Fibroblast of lung (primary cell): ENCODE measurements at regions not wholly inside any gene's neighbourhood (a gene's known extent, or its start where the extent isn't known, plus 50 kb on each side); places are given as distances from the start of the nearest gene placed in this dataset.

Experiments
- DNase-seq, 2 donors: peaks; one replicate each; pipeline versions ENCODE4 v3.0.0 to v3.0.0-alpha.2; 2010; ENCODE audit warnings: low read depth in 2 of 2
- H2AFZ ChIP-seq: 2 replicates; pipeline ENCODE4 v1.5.1; 2012; ENCODE audit warnings: low read length, control low read depth, inconsistent platforms
- H3K27ac ChIP-seq: 2 replicates; pipeline ENCODE4 v1.5.1; 2011; ENCODE audit warnings: low read length, control low read depth; ENCODE audit not compliant: insufficient read depth
- H3K27me3 ChIP-seq: 2 replicates; pipeline ENCODE4 v1.5.1; 2011; ENCODE audit warnings: mild to moderate bottlenecking, low read length; ENCODE audit not compliant: control insufficient read depth, insufficient read depth
- H3K36me3 ChIP-seq: 2 replicates; pipeline ENCODE4 v1.5.1; 2011; ENCODE audit warnings: low read length; ENCODE audit not compliant: control insufficient read depth, insufficient read depth
- H3K4me1 ChIP-seq: 2 replicates; pipeline ENCODE4 v1.5.1; 2011; ENCODE audit warnings: low read length; ENCODE audit not compliant: control insufficient read depth, insufficient read depth; ENCODE audit errors: extremely low read depth
- H3K4me2 ChIP-seq: 2 replicates; pipeline ENCODE4 v1.5.1; 2011; ENCODE audit warnings: low read length, control low read depth; ENCODE audit not compliant: insufficient read depth; ENCODE audit errors: extremely low read depth
- H3K4me3 ChIP-seq, 4 experiments: fragments of 200-600 bp in 1 of 4; sonication (generic) in 1 of 4; replicated peaks in 1 of 4; 2 replicates each; pipeline ENCODE4 v1.5.1; 2011 to 2016; ENCODE audit warnings: low read length in 4 of 4, low read depth in 3 of 4, mild to moderate bottlenecking in 3 of 4, control low read depth in 2 of 4, inconsistent platforms in 1 of 4, mixed read lengths in 1 of 4; ENCODE audit not compliant: insufficient read depth in 1 of 4; ENCODE audit errors: control extremely low read depth in 1 of 4
- H3K79me2 ChIP-seq: 2 replicates; pipeline ENCODE4 v1.5.1; 2012; ENCODE audit warnings: mild to moderate bottlenecking, low read length, inconsistent platforms; ENCODE audit not compliant: control insufficient read depth, insufficient read depth
- H3K9ac ChIP-seq: 2 replicates; pipeline ENCODE4 v1.5.1; 2011; ENCODE audit warnings: mild to moderate bottlenecking, low read length, control low read depth; ENCODE audit not compliant: insufficient read depth
- H3K9me3 ChIP-seq: 2 replicates; pipeline ENCODE4 v1.5.1; 2012; ENCODE audit warnings: low read depth, low read length; ENCODE audit not compliant: control insufficient read depth, insufficient read depth
- H4K20me1 ChIP-seq: 2 replicates; pipeline ENCODE4 v1.5.1; 2011; ENCODE audit warnings: low read length; ENCODE audit not compliant: control insufficient read depth, insufficient read depth; ENCODE audit errors: extremely low read depth
- EZH2 ChIP-seq: IDR thresholded peaks from 2 replicates; pipeline ENCODE4 v1.5.1; 2012; ENCODE audit warnings: low read length, control low read depth, mild to moderate bottlenecking; ENCODE audit errors: missing control alignments
- TF ChIP-seq, protein P1 (sequence below), 2 donors: IDR thresholded peaks in 1 of 2; conservative IDR thresholded peaks in 1 of 2; 1 replicate in 1 of 2; 2 replicates in 1 of 2; pipeline ENCODE4 v1.5.1; 2011 to 2012; ENCODE audit warnings: low read length in 2 of 2, control low read depth in 1 of 2, inconsistent platforms in 1 of 2, low read depth in 1 of 2, mild to moderate bottlenecking in 1 of 2

GRCh38 chr3:160069986-160070385, 81.4 kb downstream of the IL12A start:
- H2AFZ ChIP-seq, result no peak overlapping the region
- no peak overlapping the region for H3K4me2 ChIP-seq
- no peaks in the 10 kb centered on the region for H3K9me3 ChIP-seq
- no peaks in the 10 kb centered on the region for H3K79me2 ChIP-seq
- no peak for DNase-seq
- no peak overlapping the region for H3K27ac ChIP-seq
- TF ChIP-seq, protein P1, sequence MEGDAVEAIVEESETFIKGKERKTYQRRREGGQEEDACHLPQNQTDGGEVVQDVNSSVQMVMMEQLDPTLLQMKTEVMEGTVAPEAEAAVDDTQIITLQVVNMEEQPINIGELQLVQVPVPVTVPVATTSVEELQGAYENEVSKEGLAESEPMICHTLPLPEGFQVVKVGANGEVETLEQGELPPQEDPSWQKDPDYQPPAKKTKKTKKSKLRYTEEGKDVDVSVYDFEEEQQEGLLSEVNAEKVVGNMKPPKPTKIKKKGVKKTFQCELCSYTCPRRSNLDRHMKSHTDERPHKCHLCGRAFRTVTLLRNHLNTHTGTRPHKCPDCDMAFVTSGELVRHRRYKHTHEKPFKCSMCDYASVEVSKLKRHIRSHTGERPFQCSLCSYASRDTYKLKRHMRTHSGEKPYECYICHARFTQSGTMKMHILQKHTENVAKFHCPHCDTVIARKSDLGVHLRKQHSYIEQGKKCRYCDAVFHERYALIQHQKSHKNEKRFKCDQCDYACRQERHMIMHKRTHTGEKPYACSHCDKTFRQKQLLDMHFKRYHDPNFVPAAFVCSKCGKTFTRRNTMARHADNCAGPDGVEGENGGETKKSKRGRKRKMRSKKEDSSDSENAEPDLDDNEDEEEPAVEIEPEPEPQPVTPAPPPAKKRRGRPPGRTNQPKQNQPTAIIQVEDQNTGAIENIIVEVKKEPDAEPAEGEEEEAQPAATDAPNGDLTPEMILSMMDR (conservative IDR thresholded peaks at IDR 0.05 in 1 of 2, IDR thresholded peaks at IDR 0.05 in 1 of 2; ENCODE audit: low read depth in 1 of 2, low read length in 2 of 2), result no peak
- TF ChIP-seq EZH2, result no peak
- H3K9ac ChIP-seq, result no peak overlapping the region
- H3K27me3 ChIP-seq, result no peaks in the 10 kb centered on the region
- no peaks in the 10 kb centered on the region for H4K20me1 ChIP-seq
- H3K36me3 ChIP-seq, result no peaks in the 10 kb centered on the region
- H3K4me1 ChIP-seq, result no peaks in the 10 kb centered on the region
- no peak overlapping the region for H3K4me3 ChIP-seq

- Histone ChIP-seq H3K9me3 (no peaks in the 10 kb centered on the region), H3K27ac (no peak overlapping the region), H3K9ac (no peak overlapping the region), H4K20me1 (no peaks in the 10 kb centered on the region), H2AFZ (no peak overlapping the region), H3K79me2 (no peaks in the 10 kb centered on the region), H3K4me3 (no peak overlapping the region), H3K27me3 (no peaks in the 10 kb centered on the region), H3K36me3 (no peaks in the 10 kb centered on the region), H3K4me1 (no peaks in the 10 kb centered on the region), H3K4me2 (no peak overlapping the region)
- TF ChIP-seq, protein P1 (conservative IDR thresholded peaks at IDR 0.05 in 1 of 2, IDR thresholded peaks at IDR 0.05 in 1 of 2; ENCODE audit: low read depth in 1 of 2, low read length in 2 of 2), result no peak
- TF ChIP-seq EZH2, result no peak
- DNase-seq, result no peak
Observed at GRCh38 chr3:160076519-160076918, 87.9 kb downstream of the IL12A start.

GRCh38 chr3:160078533-160078932, 89.9 kb downstream of the IL12A start:
- Histone ChIP-seq H3K79me2 (no peaks in the 10 kb centered on the region), H3K4me1 (no peaks in the 10 kb centered on the region), H3K9me3 (no peaks in the 10 kb centered on the region), H3K4me2 (no peak overlapping the region), H2AFZ (no peak overlapping the region), H3K27ac (no peak overlapping the region), H3K4me3 (no peak overlapping the region), H3K9ac (no peak overlapping the region), H3K36me3 (no peaks in the 10 kb centered on the region), H4K20me1 (no peaks in the 10 kb centered on the region), H3K27me3 (no peaks in the 10 kb centered on the region)
- DNase-seq, result no peak
- TF ChIP-seq, protein P1 (conservative IDR thresholded peaks at IDR 0.05 in 1 of 2, IDR thresholded peaks at IDR 0.05 in 1 of 2; ENCODE audit: low read depth in 1 of 2, low read length in 2 of 2), result no peak
- no peak for TF ChIP-seq EZH2
